ENCODE measurements at regions not wholly inside any gene's neighbourhood (a gene's known extent, or its start where the extent isn't known, plus 50 kb on each side); places are given as distances from the start of the nearest gene placed in this dataset.

GRCh38 chr12:111091051-111091450 lies 170.7 kb upstream of the MYL2 start:
- no peaks in the 10 kb centered on the region for H3F3A ChIP-seq (ENCODE audit: control insufficient read depth, insufficient read depth)
- H3K4me3 ChIP-seq (ENCODE audit: low read length), result no peak overlapping the region
- H3K27me3 ChIP-seq (ENCODE audit: control insufficient read depth, low read length), result peaks cover 25% of the 10 kb centered on the region
- no peaks in the 10 kb centered on the region for H3K79me2 ChIP-seq (ENCODE audit: control insufficient read depth, low read length)
- H4K20me1 ChIP-seq (ENCODE audit: control insufficient read depth, insufficient read depth, low read depth, low read length), result no peaks in the 10 kb centered on the region
- no peaks in the 10 kb centered on the region for H3K36me3 ChIP-seq (ENCODE audit: control insufficient read depth, low read length)
- TF ChIP-seq CTCF (IDR thresholded peaks at IDR 0.05; ENCODE audit: low read depth, low read length, poor library complexity, severe bottlenecking) (no peak), EZH2phosphoT487 (IDR thresholded peaks at IDR 0.05; ENCODE audit: borderline replicate concordance, low read length) (no peak)
- H3K9me2 ChIP-seq (replicated peaks; ENCODE audit: control insufficient read depth, low read length), result no peaks in the 10 kb centered on the region
- no peak overlapping the region for H3K27ac ChIP-seq (ENCODE audit: low read depth, low read length)
- H3K4me2 ChIP-seq (ENCODE audit: low read length), result no peak overlapping the region
- peaks cover 5% of the 10 kb centered on the region; the same call in 1 of the 2 replicates for H3K4me1 ChIP-seq (ENCODE audit: control insufficient read depth, low read length)
- H3K9me3 ChIP-seq (ENCODE audit: control insufficient read depth, insufficient read depth, low read length), result no peaks in the 10 kb centered on the region

DNA sequence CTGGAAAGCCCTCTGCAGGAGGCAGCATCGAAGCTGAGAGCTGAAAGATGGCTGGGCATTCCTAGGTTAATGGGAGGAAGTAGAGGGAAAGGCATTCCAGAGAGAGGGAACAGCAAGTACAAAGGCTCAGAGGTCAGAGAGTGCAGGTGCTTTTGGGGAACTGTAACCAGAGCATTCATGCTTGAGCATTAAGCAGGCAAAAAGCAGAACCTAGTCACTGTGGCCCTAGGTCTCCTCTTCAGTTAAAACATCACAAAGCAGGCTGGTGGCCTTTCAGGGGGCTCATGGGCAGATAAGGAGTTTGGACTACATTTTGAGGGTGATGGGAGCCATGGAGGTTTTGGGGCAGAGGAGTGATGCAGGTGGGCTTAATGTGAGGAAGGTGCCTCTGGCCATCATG lies 169.2 kb upstream of the MYL2 start:
- no peaks in the 10 kb centered on the region for H4K20me1 ChIP-seq (ENCODE audit: control insufficient read depth, insufficient read depth, low read depth, low read length)
- no peak for TF ChIP-seq EZH2phosphoT487 (IDR thresholded peaks at IDR 0.05; ENCODE audit: borderline replicate concordance, low read length)
- no peak for TF ChIP-seq CTCF (IDR thresholded peaks at IDR 0.05; ENCODE audit: low read depth, low read length, poor library complexity, severe bottlenecking)
- no peak overlapping the region for H3K27ac ChIP-seq (ENCODE audit: low read depth, low read length)
- no peak overlapping the region for H3K4me3 ChIP-seq (ENCODE audit: low read length)
- no peak overlapping the region for H3K4me2 ChIP-seq (ENCODE audit: low read length)
- no peaks in the 10 kb centered on the region for H3F3A ChIP-seq (ENCODE audit: control insufficient read depth, insufficient read depth)
- peaks cover 28% of the 10 kb centered on the region for H3K27me3 ChIP-seq (ENCODE audit: control insufficient read depth, low read length)
- H3K9me3 ChIP-seq (ENCODE audit: control insufficient read depth, insufficient read depth, low read length), result no peaks in the 10 kb centered on the region
- H3K79me2 ChIP-seq (ENCODE audit: control insufficient read depth, low read length), result no peaks in the 10 kb centered on the region
- H3K9me2 ChIP-seq (replicated peaks; ENCODE audit: control insufficient read depth, low read length), result no peaks in the 10 kb centered on the region
- no peaks in the 10 kb centered on the region for H3K36me3 ChIP-seq (ENCODE audit: control insufficient read depth, low read length)
- peaks cover 5% of the 10 kb centered on the region; the same call in 1 of the 2 replicates for H3K4me1 ChIP-seq (ENCODE audit: control insufficient read depth, low read length)

- Histone ChIP-seq H3K36me3 (ENCODE audit: control insufficient read depth, low read length) (no peaks in the 10 kb centered on the region), H3K4me1 (ENCODE audit: control insufficient read depth, low read length) (peaks cover 5% of the 10 kb centered on the region; the same call in 1 of the 2 replicates), H3K27ac (ENCODE audit: low read depth, low read length) (no peak overlapping the region), H3K79me2 (ENCODE audit: control insufficient read depth, low read length) (no peaks in the 10 kb centered on the region), H3K27me3 (ENCODE audit: control insufficient read depth, low read length) (peaks cover 26% of the 10 kb centered on the region), H3K9me2 (replicated peaks; ENCODE audit: control insufficient read depth, low read length) (no peaks in the 10 kb centered on the region), H3F3A (ENCODE audit: control insufficient read depth, insufficient read depth) (no peaks in the 10 kb centered on the region), H4K20me1 (ENCODE audit: control insufficient read depth, insufficient read depth, low read depth, low read length) (no peaks in the 10 kb centered on the region), H3K9me3 (ENCODE audit: control insufficient read depth, insufficient read depth, low read length) (no peaks in the 10 kb centered on the region), H3K4me2 (ENCODE audit: low read length) (no peak overlapping the region), H3K4me3 (ENCODE audit: low read length) (no peak overlapping the region)
- TF ChIP-seq CTCF (IDR thresholded peaks at IDR 0.05; ENCODE audit: low read depth, low read length, poor library complexity, severe bottlenecking) (no peak), EZH2phosphoT487 (IDR thresholded peaks at IDR 0.05; ENCODE audit: borderline replicate concordance, low read length) (no peak)
These were observed 168.0 kb upstream of the MYL2 start for GRCh38 chr12:111088409-111088808.
